GM18951 (cell line): ENCODE measurements at regions not wholly inside any gene's neighbourhood (a gene's known extent, or its start where the extent isn't known, plus 50 kb on each side); places are given as distances from the start of the nearest gene placed in this dataset.

Experiments
- POLR2A ChIP-seq: IDR thresholded peaks from 4 replicates; pipeline ENCODE4 v1.6.1; 2011; ENCODE audit warnings: mild to moderate bottlenecking; ENCODE audit not compliant: insufficient read length, insufficient read depth; ENCODE audit errors: extremely low read depth
- in situ Hi-C: fragments of 300-500 bp; cut with MboI; formaldehyde crosslinking; loops from one replicate; pipeline ENCODE4 v1.12.0; 2022; ENCODE audit warnings: low sequenced_read_pairs, mixed read lengths, inconsistent platforms; ENCODE audit not compliant: unreplicated experiment

DNA sequence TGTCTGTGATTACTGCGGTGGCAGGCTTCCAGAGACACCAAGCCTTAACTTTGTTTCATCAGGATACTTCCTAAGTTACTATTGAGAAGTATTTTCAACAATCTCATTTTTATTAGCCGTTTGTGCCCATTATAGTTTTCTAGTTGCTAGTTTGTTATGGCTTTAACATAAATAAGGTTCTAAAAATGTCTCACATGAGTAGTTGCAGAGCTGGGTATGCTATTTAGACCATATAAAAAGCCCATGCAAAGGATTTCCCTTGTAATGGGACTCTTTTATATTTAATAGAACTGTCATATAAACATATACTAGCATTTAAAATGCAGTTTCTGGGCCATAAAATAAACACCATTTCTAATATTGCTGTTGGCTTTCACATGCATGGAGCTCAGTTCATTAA lies 205.3 kb upstream of the TCF21 start:
- no peak for TF ChIP-seq POLR2A
- in situ Hi-C loops, result no loop called here

DNA sequence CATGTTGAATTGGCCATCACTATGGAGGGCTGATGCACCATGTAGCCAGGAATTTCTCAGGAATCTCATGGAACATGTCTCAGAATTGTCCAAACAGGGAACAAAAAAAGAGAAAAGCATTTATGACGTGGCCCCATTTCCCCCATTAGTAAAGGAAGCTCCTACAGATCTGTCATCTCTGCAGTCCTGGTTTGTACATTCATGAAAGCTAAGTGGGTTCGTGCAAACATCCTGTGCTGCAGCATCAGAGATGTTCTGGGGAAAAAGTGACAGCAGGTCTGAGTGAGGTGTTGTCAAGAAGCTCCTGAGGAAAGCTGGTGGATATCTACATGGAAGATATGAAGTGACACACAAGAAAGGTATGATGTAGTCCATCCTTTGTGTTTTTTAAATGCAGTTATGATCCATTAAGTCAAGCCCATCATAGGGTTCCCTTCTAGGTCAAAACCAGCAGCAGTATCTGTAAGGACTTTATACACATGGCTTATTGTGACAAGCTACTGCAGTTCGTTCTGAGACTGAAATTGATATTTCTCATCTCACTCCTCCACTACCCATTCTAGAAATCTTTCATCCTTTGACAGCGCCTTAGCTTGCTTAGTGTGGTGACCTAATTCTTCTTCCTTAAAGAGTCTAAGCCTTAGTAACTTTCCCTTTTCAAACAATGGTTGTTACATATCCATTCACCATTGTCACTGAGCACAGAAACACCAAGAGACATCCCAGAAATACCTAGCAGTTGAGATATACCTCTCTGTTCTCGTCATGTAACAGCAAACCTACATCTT lies 200.0 kb upstream of the TCF21 start:
- in situ Hi-C loops, result no loop called here
- TF ChIP-seq POLR2A, result no peak

DNA sequence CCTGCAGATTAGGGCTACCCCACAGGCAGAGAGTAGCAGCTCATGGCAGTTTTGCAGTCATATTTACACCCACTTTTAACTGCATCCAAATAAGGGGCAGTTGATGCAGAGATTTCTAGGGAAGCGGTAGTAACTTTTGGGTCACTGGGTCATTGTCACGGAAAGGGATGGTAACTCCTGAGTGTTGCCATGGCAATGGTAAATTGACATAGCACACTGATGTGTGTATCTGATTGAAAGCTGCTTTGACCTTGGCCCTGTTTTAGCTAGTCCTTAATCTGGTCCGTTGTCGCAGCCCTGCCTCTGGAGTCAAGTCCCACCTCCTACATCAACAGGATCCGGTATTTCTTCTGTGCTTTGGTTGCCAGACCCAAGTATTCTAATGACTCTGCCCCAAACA lies 199.1 kb upstream of the TCF21 start:
- TF ChIP-seq POLR2A, result no peak
- in situ Hi-C loops, result no loop called here

DNA sequence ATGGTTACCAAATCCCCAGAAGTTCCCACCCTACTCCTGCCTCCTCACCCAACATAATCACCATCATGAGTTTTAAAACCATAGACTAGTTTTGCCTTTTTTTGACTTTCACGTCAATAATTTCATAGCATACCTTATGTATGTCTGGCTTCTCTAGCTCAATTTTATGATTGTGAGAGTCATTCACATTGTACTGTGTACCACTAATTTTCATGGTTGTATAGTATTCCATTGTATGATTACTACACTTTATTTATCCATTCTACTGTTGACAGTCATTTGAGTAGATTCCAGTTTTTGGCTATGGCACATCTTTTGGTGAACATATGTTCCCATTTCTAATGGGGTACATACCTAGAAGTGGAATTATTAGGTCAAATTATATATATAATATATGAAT lies 195.3 kb upstream of the TCF21 start:
- in situ Hi-C loops, result no loop called here
- no peak for TF ChIP-seq POLR2A

DNA sequence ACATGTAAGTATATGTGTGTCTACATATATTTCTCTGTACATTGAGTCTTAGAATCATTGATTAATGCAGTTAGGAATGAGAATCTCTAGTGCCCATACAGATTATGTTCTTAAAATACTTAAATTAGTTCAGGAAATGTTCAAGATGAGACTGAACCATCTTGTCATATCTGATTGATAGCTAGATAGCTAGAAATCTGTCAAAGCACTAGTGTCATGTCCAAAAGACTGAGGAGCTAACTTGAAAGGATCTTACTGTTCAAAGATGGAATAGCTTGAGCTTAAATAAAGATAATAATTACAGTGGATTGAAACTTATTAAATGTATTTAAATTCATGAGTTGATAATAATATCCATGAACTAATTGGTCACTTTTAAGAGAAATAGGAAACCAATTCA lies 191.7 kb upstream of the TCF21 start:
- in situ Hi-C loops, result no loop called here

DNA sequence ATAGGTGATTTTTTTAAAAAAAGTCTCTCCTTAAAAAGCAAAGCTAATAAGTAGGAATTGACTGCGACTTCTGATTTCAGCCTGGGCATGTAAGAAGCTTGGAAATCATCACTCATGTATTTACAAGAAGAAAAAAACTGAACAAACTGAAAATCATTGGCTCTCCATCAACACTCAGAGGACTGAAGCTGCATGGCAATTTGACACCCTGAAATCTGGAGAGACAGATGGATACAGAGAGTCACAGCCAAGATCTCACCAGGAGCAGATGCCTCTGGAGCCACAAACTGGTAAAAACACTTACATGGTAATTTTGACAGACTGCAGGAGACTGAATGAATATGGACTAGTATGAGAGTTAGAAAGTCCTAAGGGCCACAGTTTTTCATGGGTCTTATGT lies 191.2 kb upstream of the TCF21 start:
- no peak for TF ChIP-seq POLR2A
- in situ Hi-C loops, result no loop called here

More for the DNA sequence above, 191.7 kb upstream of the TCF21 start:
- TF ChIP-seq POLR2A, result no peak

DNA sequence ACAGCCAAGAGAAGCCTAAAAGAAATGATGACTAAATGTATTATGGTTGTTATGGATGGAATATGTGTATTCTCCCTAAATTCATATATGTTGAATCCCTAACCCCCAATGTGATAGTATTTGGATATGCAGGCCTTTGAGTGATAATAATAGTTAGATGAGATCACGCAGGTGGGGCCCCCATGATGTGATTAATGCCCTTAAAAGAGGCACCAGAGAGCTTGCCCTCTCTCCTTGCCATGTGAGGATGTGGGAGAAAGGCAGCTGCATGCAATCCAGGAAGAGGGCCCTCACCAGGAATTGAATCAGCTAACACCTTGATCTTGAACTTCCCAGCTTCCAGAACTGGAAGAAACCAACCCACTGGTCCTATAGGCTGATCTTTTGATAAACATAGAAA lies 190.6 kb upstream of the TCF21 start:
- TF ChIP-seq POLR2A, result no peak
- in situ Hi-C loops, result no loop called here

DNA sequence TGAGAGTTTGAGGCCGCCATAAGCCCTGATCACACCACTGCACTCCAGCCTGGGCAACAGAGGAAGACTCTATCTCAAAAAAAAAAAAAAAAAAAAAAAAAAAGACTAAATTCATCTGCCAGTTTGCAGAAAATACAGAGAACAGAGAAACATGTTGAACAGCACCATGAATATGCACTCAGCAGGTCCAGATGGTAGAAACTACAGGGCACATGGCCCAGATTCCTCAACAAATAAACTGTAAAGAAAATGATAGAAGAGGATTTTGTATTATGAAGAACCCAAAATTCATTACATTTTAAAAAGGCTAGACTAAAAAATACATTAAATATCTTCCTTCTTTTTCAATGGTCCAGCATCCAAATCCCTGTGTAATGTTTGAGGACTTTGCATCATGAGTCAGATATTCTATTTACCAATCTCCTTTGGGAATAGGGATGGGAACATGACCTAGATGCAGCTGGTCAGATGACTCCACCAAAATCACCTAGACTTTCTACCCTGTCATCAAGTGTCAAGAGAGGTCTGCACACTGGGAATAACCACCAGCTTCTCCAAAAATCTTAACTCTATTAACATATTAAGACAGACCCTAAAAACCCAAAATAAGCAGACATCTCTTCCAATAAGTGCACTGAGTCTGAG lies 189.1 kb upstream of the TCF21 start:
- in situ Hi-C loops, result no loop called here
- TF ChIP-seq POLR2A, result no peak

DNA sequence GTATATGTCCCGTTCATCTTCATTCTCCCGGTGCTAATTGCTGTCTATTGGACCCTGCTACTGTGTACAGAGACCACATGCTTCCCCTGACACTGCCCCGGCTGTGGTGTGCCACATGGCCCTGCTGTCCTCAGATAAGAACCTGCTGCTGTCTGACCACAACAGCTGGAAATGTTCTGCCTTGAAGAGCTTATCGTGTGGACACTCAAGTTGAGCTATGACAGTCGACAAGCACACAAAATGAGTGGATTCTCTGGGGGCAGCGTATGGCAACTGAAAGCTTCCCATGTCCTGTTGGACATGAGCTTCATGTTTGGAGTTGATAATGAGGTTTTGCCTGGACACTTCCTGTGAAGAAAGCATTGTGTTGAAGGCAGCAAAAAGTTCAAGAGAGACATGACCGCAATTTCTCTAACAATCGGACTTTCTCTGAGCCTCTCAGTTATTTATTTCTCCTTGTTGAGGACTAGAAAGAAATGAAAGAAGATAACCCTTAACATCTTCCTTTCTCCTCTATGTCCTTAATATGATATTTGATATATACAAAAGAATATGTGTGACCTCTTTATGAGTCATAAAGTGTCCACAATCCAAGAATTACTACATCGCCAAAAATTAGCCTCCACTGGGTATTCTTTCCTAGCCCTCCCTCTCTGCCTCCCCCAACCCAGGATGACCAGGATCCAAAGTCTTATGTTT lies 187.1 kb upstream of the TCF21 start:
- TF ChIP-seq POLR2A, result no peak
- in situ Hi-C loops, result no loop called here

DNA sequence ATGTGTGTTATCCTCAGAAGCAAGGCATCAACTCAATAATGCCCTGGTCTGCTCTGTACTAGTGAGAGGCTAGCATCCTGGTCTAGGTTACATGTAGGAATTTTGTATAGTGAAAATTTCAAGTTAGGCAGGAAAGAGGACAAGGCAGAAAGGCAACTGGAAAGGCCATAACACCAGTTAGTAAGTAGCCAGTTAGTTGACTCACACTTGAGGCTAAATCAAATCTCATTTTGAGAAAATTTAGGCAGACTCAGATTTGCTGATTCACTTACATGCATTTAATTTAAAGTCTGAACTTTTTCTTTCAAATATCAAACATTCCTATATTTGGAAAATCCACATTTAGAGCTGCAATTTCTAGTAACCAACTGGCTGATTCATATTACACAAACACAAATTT lies 184.5 kb upstream of the TCF21 start:
- in situ Hi-C loops, result no loop called here
- no peak for TF ChIP-seq POLR2A

DNA sequence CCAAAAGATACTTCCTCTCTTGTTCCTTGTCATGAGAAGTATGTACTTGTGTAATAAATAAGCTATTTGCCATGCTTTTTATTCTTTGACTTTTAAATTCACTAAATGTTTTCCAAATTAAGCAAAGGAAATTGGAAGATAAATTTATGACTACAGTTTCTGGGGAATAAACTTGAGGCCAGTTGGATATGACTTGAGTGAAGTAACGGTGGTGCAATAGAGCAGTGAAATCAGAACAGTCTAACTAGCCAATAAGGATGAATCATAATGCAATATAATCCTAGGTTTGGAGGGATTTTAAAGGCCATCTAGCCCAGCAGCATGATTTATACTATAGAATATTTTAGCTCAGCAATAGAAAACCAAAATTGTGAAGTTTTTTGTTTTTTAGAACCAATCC lies 183.8 kb upstream of the TCF21 start:
- TF ChIP-seq POLR2A, result no peak
- in situ Hi-C loops, result no loop called here

DNA sequence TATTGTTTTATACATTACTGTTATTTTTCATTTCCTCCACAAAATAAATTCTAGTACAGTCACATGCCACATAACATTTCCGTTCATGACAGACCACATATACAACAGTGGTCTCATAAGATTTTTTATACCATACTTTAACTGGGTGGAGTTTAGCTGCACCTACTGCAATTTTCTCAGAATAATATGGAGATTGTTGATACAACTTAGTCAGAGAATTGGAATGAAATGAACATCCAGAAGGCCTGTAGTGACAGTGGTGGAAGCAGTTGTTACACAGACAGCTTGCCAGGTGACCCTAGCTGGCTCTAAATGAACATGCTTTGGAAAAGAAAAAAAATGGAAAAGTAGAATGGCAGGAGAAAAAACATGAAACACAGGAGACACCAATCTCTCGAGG lies 183.2 kb upstream of the TCF21 start:
- in situ Hi-C loops, result no loop called here
- no peak for TF ChIP-seq POLR2A

DNA sequence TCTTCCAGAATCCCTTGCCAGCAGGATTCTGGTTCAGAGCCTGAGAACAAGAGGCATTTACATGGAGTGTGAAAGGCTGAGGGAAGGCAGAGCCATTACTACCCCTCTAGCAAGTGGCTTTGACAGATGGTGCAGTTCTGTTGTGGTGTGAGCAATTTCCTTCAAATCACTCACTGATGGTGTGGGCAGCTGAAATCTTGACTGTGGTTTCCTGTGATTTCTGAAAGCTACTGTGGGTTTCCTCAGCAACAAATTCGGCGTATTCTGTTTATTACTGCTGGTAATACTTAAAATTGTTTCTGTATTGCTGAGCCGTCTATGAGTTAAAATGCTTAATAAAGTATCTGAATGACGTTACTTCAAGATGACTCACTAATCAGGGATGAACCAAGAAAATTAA lies 181.5 kb upstream of the TCF21 start:
- in situ Hi-C loops, result no loop called here

DNA sequence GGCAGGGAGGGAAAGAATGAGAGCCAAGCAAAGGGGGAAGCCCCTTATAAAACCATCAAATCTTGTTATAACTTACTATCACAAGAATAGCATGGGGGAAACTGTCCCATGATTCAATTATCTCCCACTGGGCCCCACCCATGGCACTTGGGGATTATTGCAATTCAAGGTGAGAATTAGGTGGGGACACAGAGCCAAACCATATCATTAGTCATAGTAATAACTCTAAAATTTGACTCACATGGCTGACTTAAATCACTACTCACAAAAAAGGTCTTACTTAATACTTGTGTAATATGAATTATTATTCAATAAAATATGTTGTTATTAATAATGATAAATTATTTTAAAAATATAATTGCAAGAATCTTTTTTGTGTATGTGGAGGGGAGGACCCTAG lies 178.1 kb upstream of the TCF21 start:
- in situ Hi-C loops, result no loop called here
- TF ChIP-seq POLR2A, result no peak

More for the DNA sequence above, 181.5 kb upstream of the TCF21 start:
- TF ChIP-seq POLR2A, result no peak
